Left lung (tissue), 4 donors: ENCODE measurements at regions not wholly inside any gene's neighbourhood (a gene's known extent, or its start where the extent isn't known, plus 50 kb on each side); places are given as distances from the start of the nearest gene placed in this dataset.

Experiments
- ATAC-seq: fragments of 200-7000 bp; cut with Tn5 transposase; one replicate; pipeline ENCODE4 v1.9.1; 2020; ENCODE audit warnings: moderate library complexity
- DNase-seq, 4 donors: peaks; one replicate each; pipeline ENCODE4 v3.0.0-alpha.2; 2013 to 2020
- H3K27ac ChIP-seq, 2 donors: fragments of 200-600 bp; sonication (generic) in 1 of 2; one replicate each; pipeline versions ENCODE4 v1.5.0 to v1.8.0; 2020 to 2021
- H3K27me3 ChIP-seq, 2 donors: fragments of 200-600 bp; sonication (generic) in 1 of 2; one replicate each; pipeline versions ENCODE4 v1.5.0 to v1.8.0; 2020 to 2021
- H3K36me3 ChIP-seq, 2 donors: fragments of 200-600 bp; sonication (generic) in 1 of 2; one replicate each; pipeline versions ENCODE4 v1.5.0 to v1.8.0; 2020 to 2021
- H3K4me1 ChIP-seq, 2 donors: fragments of 200-600 bp; one replicate each; pipeline ENCODE4 v1.8.0; 2021
- H3K4me3 ChIP-seq, 2 donors: fragments of 200-600 bp; sonication (generic) in 1 of 2; one replicate each; pipeline versions ENCODE4 v1.5.0 to v1.8.0; 2020 to 2021; ENCODE audit warnings: mild to moderate bottlenecking in 1 of 2
- H3K9me3 ChIP-seq, 2 donors: fragments of 200-600 bp; sonication (generic) in 1 of 2; one replicate each; pipeline versions ENCODE4 v1.5.0 to v1.8.0; 2020 to 2021
- intact Hi-C, 2 donors: fragments of 100-400 bp; cut with DNase I; formaldehyde crosslinking; loops; one replicate each; pipeline versions ENCODE4 v1.11.2 to v1.14.2; 2022
- TF ChIP-seq, protein P1 (sequence below), 2 donors: fragments of 200-600 bp; sonication (generic) in 1 of 2; IDR thresholded peaks; one replicate each; pipeline versions ENCODE4 v1.5.0 to v1.8.0; 2021; ENCODE audit warnings: antibody characterized with exemption in 2 of 2
- donor health status: DM: no; HTN: yes; CAD: no.
- donor health status: DM: no; HTN: no; CAD: no.

DNA sequence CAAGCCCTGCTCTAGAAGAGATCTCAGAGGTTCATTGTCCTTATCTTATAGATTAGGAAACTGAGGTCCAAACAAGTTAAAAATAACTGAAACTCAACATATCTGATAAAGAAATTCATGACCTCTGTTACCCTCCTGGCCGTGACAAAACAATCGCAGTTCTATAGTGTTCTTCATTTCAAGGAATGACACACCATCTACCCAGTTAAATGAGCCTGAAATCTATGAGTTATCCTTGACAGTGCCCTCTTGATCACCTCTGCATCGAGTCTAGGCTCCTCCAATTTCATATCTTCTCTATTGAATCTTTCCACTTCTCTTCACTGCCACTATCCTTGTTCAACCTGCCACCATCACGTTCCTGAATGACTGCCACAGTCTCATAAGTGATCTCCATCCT, 325.3 kb upstream of the TEX13C start:
- Histone ChIP-seq H3K9me3 (no peaks in the 10 kb centered on the region), H3K4me1 (no peaks in the 10 kb centered on the region), H3K27ac (no peak overlapping the region), H3K4me3 (no peak overlapping the region), H3K27me3 (no peaks in the 10 kb centered on the region), H3K36me3 (no peaks in the 10 kb centered on the region)
- intact Hi-C loops: no loop called here
- ATAC-seq (no peak), DNase-seq (no peak)
- TF ChIP-seq, protein P1, sequence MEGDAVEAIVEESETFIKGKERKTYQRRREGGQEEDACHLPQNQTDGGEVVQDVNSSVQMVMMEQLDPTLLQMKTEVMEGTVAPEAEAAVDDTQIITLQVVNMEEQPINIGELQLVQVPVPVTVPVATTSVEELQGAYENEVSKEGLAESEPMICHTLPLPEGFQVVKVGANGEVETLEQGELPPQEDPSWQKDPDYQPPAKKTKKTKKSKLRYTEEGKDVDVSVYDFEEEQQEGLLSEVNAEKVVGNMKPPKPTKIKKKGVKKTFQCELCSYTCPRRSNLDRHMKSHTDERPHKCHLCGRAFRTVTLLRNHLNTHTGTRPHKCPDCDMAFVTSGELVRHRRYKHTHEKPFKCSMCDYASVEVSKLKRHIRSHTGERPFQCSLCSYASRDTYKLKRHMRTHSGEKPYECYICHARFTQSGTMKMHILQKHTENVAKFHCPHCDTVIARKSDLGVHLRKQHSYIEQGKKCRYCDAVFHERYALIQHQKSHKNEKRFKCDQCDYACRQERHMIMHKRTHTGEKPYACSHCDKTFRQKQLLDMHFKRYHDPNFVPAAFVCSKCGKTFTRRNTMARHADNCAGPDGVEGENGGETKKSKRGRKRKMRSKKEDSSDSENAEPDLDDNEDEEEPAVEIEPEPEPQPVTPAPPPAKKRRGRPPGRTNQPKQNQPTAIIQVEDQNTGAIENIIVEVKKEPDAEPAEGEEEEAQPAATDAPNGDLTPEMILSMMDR (IDR thresholded peaks at IDR 0.05): no peak

DNA sequence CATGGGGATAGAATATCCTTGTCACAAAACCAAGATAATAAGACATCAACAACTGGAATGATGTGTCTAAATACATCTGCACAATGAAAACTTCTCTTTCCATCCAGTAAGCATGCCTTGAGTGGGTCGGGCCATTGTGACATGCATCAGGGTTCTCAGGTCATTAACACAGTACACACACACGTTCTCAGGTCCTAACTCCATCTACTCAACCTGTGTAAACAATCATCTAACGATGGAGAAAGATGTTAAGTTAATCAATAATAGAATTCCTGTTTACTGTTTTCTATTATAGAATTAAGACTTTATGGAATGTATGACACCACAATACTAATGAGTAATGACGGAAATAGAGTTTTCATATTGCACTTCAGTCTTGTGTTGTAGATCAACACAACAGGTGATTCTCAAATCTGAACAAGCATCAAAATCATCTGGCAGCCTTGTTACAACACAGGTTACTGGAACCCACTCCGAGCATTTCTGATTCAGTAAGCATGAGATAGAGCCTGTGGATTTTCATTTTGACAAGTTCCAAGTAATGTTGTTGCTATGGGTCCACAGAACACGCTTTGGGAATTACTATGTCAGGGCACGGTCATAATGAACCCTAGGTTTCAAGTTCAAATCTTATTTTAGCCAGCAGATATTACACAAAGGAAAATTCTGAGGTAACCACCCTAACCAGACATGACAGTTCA, 315.8 kb upstream of the TEX13C start:
- H3K4me3 ChIP-seq: no peak overlapping the region
- no peaks in the 10 kb centered on the region for H3K9me3 ChIP-seq
- TF ChIP-seq, protein P1 (IDR thresholded peaks at IDR 0.05): no peak
- no peak for ATAC-seq
- H3K27me3 ChIP-seq: no peaks in the 10 kb centered on the region
- no peak overlapping the region for H3K27ac ChIP-seq
- H3K4me1 ChIP-seq: no peaks in the 10 kb centered on the region
- intact Hi-C loops: no loop called here
- H3K36me3 ChIP-seq: no peaks in the 10 kb centered on the region
- no peak for DNase-seq

DNA sequence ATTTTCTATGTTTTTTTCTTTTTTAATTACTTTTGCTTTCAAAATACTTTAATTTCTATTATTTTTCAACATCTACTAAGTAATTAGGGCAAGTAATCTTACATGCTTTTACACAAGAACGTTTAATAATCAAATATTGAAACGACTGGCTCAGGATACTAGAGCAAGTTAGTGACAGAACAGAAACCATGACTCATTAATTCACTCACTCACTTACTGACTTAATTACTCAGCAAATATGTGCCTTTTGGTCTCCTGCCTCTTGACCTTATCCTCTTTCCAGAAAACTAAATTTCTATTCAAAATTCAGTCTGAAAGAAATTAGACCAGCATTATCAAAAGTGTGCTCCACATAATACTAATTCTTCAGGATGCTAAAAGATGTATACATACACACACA, 314.9 kb upstream of the TEX13C start:
- DNase-seq (no peak), ATAC-seq (no peak)
- no peaks in the 10 kb centered on the region for H3K36me3 ChIP-seq
- H3K4me3 ChIP-seq: no peak overlapping the region
- H3K9me3 ChIP-seq: no peaks in the 10 kb centered on the region
- TF ChIP-seq, protein P1 (IDR thresholded peaks at IDR 0.05): no peak
- no peak overlapping the region for H3K27ac ChIP-seq
- H3K27me3 ChIP-seq: no peaks in the 10 kb centered on the region
- intact Hi-C loops: no loop called here
- no peaks in the 10 kb centered on the region for H3K4me1 ChIP-seq

DNA sequence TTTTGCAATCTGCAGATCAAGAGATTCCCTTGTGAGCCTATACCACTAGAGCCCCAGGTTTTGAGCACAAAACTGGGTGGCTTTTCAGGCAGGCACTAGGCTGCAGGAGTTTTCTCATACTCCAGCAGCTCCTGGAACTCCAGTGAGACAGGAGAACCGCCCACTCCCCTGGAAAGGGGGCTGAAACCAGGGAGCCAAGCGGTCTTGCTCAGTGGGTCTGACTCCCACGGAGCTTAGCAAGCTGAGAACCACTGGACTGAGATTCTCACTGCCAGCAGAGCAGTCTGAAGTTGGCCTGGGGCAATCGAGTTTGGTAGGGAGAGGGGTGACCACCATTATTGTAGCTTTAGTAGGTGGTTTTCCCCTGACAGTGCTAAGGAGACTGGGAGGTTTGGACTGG, 313.8 kb upstream of the TEX13C start:
- Histone ChIP-seq H3K4me1 (no peaks in the 10 kb centered on the region), H3K27ac (no peak overlapping the region), H3K4me3 (no peak overlapping the region), H3K9me3 (no peaks in the 10 kb centered on the region), H3K36me3 (no peaks in the 10 kb centered on the region), H3K27me3 (no peaks in the 10 kb centered on the region)
- intact Hi-C loops: no loop called here
- TF ChIP-seq, protein P1 (IDR thresholded peaks at IDR 0.05): no peak
- DNase-seq: no peak
- ATAC-seq: no peak

DNA sequence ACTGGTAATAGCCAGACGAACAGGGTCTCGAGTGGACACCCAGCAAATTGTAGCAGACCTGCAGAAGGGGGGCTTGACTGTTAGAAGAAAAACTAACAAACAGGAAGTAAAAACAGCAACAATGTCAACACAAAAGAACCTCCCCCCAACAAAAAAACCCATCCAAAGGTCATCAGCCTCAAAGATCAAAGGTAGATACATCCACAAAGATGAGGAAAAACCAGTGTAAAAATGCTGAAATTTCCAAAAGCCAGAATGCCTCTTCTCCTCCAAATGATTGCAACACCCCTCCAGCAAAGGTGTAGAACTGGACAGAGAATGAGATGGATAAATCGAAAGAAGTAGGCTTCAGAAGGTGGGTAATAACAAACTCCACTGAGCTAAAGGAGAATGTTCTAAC, 313.0 kb upstream of the TEX13C start:
- no peak for DNase-seq
- intact Hi-C loops: no loop called here
- no peak for ATAC-seq
- no peak overlapping the region for H3K27ac ChIP-seq
- TF ChIP-seq, protein P1 (IDR thresholded peaks at IDR 0.05): no peak
- no peaks in the 10 kb centered on the region for H3K9me3 ChIP-seq
- H3K4me3 ChIP-seq: no peak overlapping the region
- no peaks in the 10 kb centered on the region for H3K27me3 ChIP-seq
- no peaks in the 10 kb centered on the region for H3K36me3 ChIP-seq
- H3K4me1 ChIP-seq: no peaks in the 10 kb centered on the region
